SK-N-DZ (cell line): ENCODE measurements at regions not wholly inside any gene's neighbourhood (a gene's known extent, or its start where the extent isn't known, plus 50 kb on each side); places are given as distances from the start of the nearest gene placed in this dataset.

ENCODE experiments used
- DNase-seq: peaks from one replicate; pipeline ENCODE4 v3.0.0-alpha.2; 2015; ENCODE audit warnings: low spot score

DNA sequence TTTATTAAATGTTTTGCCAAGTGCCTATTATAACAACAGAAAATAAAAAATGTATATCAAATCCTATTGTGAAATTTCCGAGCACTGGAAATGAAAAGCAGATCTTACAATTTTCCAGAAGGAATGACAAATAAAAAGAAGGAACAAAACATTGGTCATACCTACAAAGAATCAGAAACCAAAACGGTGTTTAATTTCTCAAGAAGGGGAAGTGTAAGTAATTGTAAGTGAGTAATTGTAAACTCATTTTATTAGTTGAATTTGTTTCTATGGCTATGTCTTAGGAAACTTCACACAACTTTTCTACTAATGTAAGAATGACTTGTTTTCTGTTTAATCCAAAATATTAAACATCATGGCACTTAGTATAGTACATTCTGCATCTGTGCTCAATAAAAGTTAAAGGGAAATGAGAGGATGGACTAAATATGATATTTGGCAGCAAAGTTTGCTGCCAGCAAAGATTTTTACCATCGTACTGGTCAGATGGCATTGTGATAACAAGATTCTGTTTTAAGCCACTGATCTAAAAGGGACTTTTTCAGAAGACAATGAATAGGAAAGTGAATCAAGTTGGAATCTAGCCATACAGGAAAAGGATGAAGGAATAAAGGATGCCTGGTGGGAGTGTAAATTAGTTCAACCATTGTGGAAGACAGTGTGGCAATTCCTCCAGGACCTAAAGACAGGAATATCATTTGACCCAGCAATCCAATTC is 232.4 kb downstream of the NFKBIZ start:
- no peak for DNase-seq

DNA sequence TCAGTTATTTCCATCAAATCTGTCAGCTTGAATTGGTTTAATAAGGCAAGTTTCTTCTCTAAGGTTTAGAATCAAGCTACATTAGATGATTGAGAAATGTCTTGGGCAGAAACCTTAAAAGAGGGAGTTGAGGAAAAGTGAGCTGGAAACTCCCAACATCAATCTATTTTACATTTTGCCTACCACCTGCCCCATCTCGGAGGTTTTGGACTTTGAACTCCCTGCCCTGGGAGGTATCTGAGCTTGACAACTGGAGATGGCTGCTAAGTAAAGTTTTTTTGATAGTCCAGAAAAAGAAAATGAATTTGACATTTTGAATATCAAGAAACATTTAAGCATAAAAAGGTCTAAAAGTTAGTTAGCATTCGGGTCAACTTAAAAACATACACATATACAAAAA is 234.2 kb downstream of the NFKBIZ start:
- no peak for DNase-seq

GRCh38 chr3:102084006-102084405 is 234.7 kb downstream of the NFKBIZ start:
- DNase-seq = no peak

GRCh38 chr3:102084704-102085103 is 235.4 kb downstream of the NFKBIZ start:
- DNase-seq = no peak

DNA sequence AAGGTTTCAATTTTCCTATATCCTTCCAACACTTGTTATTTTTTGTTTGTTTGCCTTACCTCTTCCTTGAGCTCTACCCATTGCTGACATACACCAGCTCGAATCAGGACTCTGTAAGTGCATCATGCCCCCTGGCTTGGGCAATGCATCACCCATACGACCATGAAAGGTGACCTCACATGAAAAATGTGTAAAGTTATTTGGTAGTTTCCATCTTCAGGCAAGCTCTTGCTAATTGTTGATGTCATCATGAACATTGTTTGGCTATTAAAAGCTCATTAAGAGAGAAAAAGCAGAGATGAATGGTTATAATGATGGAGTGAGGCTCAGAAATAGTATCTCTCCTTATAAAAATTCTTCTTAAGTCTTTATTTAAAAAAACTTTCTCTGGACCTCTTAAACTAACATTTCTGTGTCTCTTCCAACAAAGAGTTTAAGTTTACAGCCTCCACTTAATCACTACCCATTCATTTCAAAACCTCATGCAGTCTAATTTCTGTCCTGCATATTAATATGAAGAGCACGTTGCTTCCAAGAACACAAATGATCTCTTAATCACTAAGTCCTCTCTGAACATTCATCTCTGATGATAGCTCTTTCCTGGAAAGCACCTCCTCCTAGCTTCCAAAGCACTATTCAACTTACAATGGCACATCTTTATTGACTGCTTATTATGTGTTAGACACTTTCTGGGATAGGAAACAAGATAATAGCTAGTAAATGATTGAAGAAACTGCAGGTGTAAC is 236.3 kb downstream of the NFKBIZ start:
- DNase-seq = no peak

DNA sequence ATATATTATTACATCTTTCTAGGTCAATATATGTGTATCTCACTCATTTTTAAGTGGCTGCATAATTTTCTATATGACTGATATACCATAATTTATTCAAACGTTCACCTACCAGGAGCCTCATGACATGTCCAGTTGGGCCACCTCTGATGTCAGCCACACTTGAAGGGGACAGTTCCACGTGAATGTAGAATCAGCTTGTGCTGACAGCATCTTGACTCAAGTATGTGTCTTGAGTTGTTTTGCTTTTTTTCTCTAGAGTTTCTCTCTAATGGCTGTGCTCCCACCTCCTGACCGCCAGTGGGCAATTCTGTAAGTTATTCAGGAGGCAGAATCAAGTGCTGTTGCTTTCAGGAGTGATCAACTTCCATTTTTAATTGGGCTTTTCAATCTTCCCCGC is 237.9 kb downstream of the NFKBIZ start:
- DNase-seq = no peak

DNA sequence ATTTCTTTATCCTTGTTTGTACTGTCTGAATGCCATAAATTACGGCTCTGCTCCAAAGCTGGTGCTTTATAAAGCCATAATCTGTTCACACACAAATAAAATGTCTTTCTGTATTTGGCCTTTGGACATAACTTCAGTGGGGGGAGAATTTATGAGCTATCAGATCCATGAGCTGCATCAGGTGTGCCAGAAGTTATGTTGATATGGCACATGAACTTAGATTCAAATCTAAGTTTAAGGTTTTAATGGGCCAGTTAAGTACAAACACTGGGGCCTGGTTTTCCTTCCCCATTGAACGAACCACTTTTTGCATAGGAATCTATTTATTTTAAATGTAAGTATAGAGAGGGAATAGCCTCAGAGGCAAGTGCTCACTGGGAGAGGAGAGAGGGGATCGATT is 239.9 kb downstream of the NFKBIZ start:
- no peak for DNase-seq

DNA sequence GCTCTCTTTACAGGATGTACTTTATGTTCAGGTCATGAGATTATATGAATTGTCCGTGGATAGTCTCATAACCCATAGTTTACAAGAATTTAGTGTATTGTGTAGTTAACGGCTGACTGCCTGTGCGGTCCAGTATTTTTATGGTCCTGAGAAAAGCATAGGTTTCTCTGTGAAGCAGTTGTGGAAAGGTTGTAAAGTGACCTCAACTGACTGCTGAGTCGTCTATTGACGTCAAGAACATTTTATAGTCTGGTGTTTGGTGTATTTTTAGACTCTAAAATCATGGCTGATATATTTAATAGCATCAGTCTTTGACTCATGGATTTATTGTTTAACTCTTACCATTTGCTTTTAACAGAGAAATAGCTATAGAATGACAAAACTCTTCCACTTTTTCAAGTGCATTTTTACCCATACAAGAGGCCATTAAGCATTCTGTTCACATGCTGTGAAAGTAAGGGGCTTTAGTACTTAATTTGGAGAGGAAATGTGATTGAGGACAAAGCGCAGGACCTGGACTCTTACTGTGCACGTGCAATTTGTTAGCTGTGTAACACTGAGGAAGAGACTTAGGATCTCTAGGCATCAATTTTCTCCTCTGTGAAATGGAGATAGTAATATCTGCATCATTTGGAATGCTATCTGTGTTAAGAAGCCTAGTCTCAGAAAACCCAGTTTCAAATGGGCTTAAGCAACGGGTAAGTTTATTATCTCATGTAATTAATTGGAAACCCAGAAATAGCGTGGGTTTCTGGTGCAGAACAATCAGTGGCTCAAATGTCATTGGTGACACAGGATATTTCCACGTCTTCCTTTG is 240.8 kb downstream of the NFKBIZ start:
- DNase-seq = no peak

- no peak for DNase-seq
Measured at GRCh38 chr3:102090721-102091045, 241.4 kb downstream of the NFKBIZ start.

DNA sequence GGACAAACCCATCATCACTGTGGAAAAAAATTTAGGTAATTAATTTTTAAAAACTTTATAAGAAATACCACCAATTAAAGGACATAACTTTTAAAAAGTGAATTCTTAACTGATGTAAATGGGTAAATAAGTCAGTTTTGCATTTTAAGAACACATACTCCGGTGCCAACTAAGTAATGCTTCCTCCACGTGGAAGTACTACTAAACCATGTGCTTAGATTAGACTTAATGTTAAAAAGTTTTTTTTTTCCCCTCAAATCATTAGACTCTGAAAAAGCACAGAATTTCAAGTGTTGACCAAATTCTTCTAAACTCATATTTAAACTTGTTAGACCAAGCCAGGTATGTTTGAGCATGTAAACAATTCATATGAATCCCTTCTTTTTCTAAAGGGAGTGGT is 242.0 kb downstream of the NFKBIZ start:
- DNase-seq = no peak

GRCh38 chr3:102092617-102093466 is 243.5 kb downstream of the NFKBIZ start:
- no peak for DNase-seq

GRCh38 chr3:102094506-102094905 is 245.2 kb downstream of the NFKBIZ start:
- DNase-seq = no peak

DNA sequence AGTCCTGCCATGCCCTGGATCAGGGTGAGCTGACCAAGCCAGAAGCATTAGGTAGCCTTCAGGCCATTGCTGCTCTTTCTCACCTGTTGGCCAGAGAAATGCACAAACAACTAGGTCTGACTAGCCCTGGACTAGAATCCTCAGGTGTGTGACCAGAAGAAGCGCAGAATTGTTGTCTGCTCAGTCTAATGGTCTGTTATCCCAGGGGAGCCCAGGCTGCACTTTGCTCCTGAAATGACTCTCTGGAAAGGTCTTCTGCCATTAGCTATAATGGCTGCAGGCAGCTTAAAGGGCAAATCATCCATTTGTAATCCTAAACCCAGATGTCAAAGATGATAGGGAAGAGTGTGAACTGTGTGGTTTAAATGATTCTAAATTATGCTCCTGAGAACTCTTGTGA is 246.1 kb downstream of the NFKBIZ start:
- DNase-seq = peak; percentile 30

DNA sequence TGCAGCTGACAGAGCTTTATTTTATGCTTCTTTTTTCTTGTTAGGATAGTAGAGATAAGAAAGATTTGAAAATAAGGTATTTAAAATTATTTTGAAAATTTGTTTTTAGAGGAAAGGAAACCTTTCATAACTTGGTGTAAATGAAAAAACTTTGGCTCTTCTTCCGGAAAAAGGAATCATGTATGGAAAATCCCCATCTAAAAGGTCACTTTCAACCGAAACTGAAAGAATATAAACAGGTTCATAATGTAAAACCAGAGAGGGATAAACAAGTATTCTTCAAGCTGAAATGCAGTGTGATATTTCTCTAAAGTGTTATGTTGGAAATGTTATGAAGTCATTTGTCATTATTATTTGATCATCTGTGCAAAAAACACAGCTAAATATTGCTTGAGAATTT is 246.8 kb downstream of the NFKBIZ start:
- no peak for DNase-seq

- DNase-seq = no peak
Measured at GRCh38 chr3:102098130-102098885, 249.0 kb downstream of the NFKBIZ start.

GRCh38 chr3:102099913-102100312 is 250.6 kb downstream of the NFKBIZ start:
- no peak for DNase-seq

DNA sequence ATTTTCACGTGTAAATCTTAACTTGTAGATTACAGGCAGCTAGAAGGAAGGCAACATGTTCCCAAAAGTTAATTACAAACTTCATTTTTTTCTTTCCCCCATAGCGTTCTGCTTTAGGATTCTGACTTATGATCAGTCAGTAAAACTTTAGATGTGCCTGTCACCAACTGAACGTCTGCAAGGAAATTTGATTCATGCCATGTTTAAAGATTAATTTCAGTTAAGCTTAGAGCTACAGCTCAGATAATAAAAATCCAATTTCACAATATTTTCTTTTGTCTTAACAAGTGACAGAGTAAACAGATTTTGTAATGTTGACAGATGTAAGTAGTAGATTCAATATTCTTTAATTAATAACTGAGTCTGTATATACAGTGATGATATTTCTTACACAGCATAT is 253.1 kb downstream of the NFKBIZ start:
- no peak for DNase-seq

DNA sequence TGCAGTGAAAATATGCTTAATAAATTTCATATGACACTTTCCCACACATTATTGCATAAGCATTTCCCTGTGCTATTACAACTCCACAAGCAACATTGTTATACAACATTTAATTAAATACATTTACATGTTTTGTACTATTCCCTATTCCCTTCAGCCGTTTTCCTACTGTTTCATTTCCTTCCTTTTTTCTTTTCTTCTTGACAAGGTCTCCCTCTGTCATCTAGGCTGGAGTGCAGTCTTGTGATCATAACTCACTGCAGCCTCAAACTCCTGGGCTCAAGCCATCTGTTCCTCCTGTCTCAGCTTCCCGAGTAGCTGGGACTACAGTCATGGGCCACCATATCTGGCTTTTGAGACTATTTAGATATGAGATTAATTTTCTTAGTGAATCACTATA is 254.7 kb downstream of the NFKBIZ start:
- DNase-seq = no peak

DNA sequence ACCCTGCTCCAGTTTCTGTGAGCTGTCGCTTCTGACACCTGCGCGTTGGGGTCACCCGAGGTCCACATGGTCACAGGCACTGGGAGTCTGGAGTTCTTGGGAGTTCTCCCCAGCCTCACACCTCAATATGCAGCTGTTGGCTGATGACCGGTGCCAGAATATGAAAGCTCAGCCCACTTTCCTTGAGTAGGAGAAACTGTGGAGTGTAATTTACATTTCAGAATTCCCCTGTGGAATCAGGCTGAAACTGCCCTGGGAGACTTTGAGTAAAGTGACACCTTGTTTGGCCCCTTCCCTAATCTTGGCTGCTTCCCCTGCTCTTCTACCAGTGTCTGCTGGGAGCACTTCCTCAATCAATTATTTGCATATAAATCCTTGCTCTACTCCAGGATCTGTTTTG is 255.9 kb downstream of the NFKBIZ start:
- no peak for DNase-seq

GRCh38 chr3:102106416-102107097 is 257.2 kb downstream of the NFKBIZ start:
- DNase-seq = no peak
